ENCODE measurements at regions not wholly inside any gene's neighbourhood (a gene's known extent, or its start where the extent isn't known, plus 50 kb on each side); places are given as distances from the start of the nearest gene placed in this dataset.
"Not testable (repeated sequence)": the region's sequence is repeated elsewhere in the genome, so short reads cannot be mapped to it uniquely, and the experiment has no call there.

DNA sequence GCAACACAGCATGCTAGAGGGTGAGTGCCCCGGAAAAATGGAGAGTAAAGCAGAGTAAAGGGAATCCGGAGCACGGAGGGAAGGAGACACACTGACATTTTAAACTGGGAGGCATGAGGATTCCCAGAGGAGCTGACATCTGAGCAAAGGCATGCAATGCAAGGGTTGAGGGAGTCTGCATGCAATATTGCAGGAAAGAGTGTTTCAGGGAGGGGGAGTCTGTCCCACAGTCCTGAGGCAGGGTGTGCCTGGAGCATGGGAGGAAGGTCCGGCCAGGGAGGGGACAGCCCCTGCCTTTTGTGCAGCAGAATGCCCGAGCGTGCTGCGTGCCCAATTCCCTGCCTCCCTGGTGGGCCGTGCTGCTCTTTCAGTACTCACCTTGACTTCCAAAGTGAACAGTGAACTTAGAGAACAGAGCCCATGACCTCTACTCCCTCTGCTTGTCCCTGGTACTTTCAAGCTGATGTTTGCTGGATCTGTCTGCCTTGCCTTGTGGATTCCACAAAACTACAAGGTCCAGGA, 163.9 kb downstream of the IGLL1 start:
- H3K36me3 ChIP-seq (ENCODE audit: control insufficient read depth, insufficient read depth, low read length); DNase-seq (ENCODE audit: low read depth, low spot score); H3K27me3 ChIP-seq (ENCODE audit: control insufficient read depth, insufficient read depth, low read length); H3K4me1 ChIP-seq (ENCODE audit: control insufficient read depth, insufficient read depth, low read length); CTCF ChIA-PET; H3K27ac ChIP-seq (ENCODE audit: low read length); ATAC-seq; in situ Hi-C loops (cut with HindIII; ENCODE audit: low pct_unique_long_range_greater_than_20kb, low sequenced_read_pairs); intact Hi-C loops (cut with micrococcal nuclease; ENCODE audit: unreplicated experiment); H3K4me3 ChIP-seq (ENCODE audit: low read depth in 2 of 2, low read length in 2 of 2); H3K9me3 ChIP-seq (ENCODE audit: control insufficient read depth, insufficient read depth, low read depth, low read length); POLR2A ChIA-PET; BruUV-seq (replicated peaks): not testable (repeated sequence)

DNA sequence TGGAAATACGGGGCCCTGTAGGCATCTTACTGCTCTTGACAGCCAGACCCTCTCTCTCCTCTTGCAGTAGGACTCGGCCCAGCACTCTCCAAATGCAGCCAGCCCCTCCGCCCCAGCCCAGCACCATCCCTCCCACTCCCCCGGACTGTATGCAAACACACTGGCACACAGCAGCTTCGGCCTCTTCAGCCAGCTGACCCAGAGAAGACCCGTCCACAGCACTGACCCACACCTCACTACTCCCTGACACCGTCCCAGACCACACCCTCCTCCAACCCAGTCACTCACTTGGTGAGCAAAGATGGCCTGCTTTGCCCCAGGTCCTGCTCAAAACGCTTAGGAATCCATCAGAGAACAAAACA, 164.6 kb downstream of the IGLL1 start:
- no TSS peak for BruUV-seq (replicated peaks)
- ChIA-PET POLR2A (no interaction called here), CTCF (no interaction called here)
- no peak for DNase-seq (ENCODE audit: low read depth, low spot score)
- in situ Hi-C loops (cut with HindIII; ENCODE audit: low pct_unique_long_range_greater_than_20kb, low sequenced_read_pairs) (no loop called here), intact Hi-C loops (cut with micrococcal nuclease; ENCODE audit: unreplicated experiment) (no loop called here)
- Histone ChIP-seq H3K9me3 (ENCODE audit: control insufficient read depth, insufficient read depth, low read depth, low read length) (no peaks in the 10 kb centered on the region), H3K36me3 (ENCODE audit: control insufficient read depth, insufficient read depth, low read length) (no peaks in the 10 kb centered on the region), H3K4me3 (ENCODE audit: low read depth in 2 of 2, low read length in 2 of 2) (no peak overlapping the region), H3K27ac (ENCODE audit: low read length) (no peak overlapping the region), H3K27me3 (ENCODE audit: control insufficient read depth, insufficient read depth, low read length) (no peaks in the 10 kb centered on the region), H3K4me1 (ENCODE audit: control insufficient read depth, insufficient read depth, low read length) (no peaks in the 10 kb centered on the region)
- TF ChIP-seq REST (IDR thresholded peaks at IDR 0.05; ENCODE audit: insufficient read depth in 1 of 2, low read depth in 2 of 2, low read length in 1 of 2) (no peak), POLR2AphosphoS5 (IDR thresholded peaks at IDR 0.05; ENCODE audit: low read depth, low read length) (no peak), CTCF (IDR thresholded peaks at IDR 0.05) (no peak), TCF7L2 (IDR thresholded peaks at IDR 0.05; ENCODE audit: low read depth, low read length) (no peak), SIN3A (IDR thresholded peaks at IDR 0.05; ENCODE audit: borderline replicate concordance, insufficient read depth, low read depth, low read length) (no peak)
- no peak for ATAC-seq

- BruUV-seq (replicated peaks), result no TSS peak
- no peak overlapping the region for H3K27ac ChIP-seq (ENCODE audit: low read length)
- ATAC-seq (no peak), DNase-seq (ENCODE audit: low read depth, low spot score) (no peak)
- H3K4me3 ChIP-seq (ENCODE audit: low read depth in 2 of 2, low read length in 2 of 2), result no peak overlapping the region
- H3K9me3 ChIP-seq (ENCODE audit: control insufficient read depth, insufficient read depth, low read depth, low read length), result no peaks in the 10 kb centered on the region
- TF ChIP-seq REST (IDR thresholded peaks at IDR 0.05; ENCODE audit: insufficient read depth in 1 of 2, low read depth in 2 of 2, low read length in 1 of 2) (no peak), SIN3A (IDR thresholded peaks at IDR 0.05; ENCODE audit: borderline replicate concordance, insufficient read depth, low read depth, low read length) (no peak), CTCF (IDR thresholded peaks at IDR 0.05) (no peak), POLR2AphosphoS5 (IDR thresholded peaks at IDR 0.05; ENCODE audit: low read depth, low read length) (no peak)
- CTCF ChIA-PET, result no interaction called here
- POLR2A ChIA-PET, result no interaction called here
- no peaks in the 10 kb centered on the region for H3K36me3 ChIP-seq (ENCODE audit: control insufficient read depth, insufficient read depth, low read length)
- in situ Hi-C loops (cut with HindIII; ENCODE audit: low pct_unique_long_range_greater_than_20kb, low sequenced_read_pairs), result no loop called here
- no peaks in the 10 kb centered on the region for H3K27me3 ChIP-seq (ENCODE audit: control insufficient read depth, insufficient read depth, low read length)
- H3K4me1 ChIP-seq (ENCODE audit: control insufficient read depth, insufficient read depth, low read length), result no peaks in the 10 kb centered on the region
- intact Hi-C loops (cut with micrococcal nuclease; ENCODE audit: unreplicated experiment), result no loop called here
These were observed 165.2 kb downstream of the IGLL1 start for GRCh38 chr22:23414727-23415489.
